NCI-H748 treated with DMSO at 0.1 percent for 48 hours (cell line): ENCODE measurements at regions not wholly inside any gene's neighbourhood (a gene's known extent, or its start where the extent isn't known, plus 50 kb on each side); places are given as distances from the start of the nearest gene placed in this dataset.

ENCODE experiments used
- DNase-seq: peaks from one replicate; lab custom pipeline; 2025; lab: John Stamatoyannopoulos, UW

DNA sequence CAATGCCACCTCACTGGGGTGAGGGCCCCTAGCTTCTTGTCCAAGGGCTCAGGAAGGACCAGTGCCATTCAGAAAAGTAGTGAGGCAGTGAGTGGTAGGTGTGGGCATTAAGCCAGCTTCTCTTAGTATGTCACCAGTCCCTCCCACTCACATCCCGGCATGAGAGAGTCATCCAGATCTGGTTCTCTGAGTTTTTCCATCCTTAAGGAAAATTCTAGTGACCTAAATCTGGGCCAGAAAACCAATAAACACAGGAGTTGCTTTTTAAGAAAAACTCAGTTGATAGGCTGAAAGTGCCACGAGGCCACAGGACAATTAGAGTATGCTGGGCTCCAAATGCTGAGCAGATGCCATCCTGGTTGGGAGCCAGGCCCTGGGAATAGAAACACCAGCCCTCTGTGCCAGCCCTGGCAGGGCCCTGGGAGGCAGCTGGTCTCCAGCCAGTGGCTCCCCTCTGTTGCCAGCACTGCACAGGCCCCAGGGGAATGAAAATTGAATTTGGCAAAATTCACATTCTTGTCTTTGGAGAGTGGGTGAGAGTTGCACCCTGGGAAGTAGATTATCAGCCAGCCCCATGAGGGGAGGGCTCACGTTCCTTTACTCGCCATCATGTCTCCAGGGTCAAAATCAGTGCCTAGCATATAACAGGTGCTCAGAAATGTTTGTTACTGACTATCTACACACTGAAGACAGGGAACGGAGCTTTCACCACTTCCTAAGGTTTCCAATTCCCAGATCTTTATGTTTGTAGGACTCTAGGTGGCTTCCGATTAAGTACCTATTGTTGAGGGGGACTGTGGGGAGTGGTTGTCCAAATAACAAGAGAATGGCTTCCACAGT, 52.8 kb downstream of the FAM43A start:
- no peak for DNase-seq

DNA sequence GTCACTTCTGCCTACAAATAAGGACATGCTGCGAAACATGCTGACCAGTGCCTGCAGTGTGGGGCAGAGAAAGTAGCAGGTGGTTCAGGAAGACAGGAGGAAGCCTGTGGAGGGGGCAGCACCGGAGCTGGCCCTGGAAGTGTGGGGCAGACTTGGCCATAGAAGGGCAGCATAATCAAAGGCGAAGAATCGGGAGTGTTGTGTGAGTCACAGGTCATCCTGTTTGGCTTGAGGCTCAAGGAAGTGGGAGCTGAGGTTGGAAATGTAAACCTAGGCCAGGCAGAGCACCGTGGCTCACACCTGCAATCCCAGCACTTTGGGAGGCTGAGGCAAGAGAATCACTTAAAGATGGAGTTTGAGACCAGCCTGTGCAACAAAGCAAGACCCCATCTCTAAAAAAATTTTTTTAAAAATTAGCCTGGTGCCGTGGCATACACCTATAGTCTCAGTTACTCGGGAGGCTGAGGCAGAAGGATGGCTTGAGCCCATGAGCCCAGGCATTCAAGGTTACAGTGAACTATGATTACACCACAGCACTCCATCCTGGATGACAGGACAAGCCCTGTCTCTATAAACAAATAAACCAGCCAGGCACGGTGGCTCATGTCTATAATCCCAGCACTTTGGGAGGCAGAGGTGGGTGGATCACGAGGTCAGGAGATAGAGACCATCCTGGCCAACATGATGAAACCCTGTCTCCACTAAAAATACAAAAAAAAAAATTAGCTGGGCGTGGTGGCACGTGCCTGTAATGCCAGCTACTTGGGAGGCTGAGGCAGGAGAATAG, 54.0 kb downstream of the FAM43A start:
- no peak for DNase-seq

DNA sequence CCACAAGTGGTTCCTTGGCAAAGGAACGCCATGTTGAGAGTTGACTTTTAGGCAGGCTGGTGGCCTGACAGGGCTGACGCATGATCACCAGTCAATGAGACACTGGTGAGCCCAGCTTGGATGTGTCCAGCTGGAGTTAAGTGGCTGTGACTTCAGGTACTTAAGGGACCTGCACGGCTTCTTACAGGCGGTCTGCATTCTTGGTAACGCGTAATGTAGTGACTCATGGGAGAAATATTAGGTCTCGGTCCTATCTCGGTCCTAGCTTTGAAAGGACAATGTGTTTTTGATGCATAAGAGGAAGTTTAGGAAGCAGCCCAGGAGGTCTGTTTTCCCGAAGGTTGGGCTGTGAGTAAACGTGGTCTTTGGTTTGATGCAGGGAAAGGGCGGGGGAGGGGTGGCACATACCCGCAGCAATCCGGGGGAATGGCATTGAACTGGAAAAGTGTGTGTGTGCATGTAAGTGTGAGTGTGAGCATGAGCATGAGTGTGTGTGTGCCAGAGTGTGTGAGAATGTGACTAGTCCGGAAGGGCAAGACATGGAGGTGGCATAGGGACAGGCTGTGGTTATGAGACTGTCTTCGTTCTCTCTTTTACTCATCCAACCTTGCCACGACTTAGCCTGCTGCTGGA, 55.3 kb downstream of the FAM43A start:
- DNase-seq, result no peak

DNA sequence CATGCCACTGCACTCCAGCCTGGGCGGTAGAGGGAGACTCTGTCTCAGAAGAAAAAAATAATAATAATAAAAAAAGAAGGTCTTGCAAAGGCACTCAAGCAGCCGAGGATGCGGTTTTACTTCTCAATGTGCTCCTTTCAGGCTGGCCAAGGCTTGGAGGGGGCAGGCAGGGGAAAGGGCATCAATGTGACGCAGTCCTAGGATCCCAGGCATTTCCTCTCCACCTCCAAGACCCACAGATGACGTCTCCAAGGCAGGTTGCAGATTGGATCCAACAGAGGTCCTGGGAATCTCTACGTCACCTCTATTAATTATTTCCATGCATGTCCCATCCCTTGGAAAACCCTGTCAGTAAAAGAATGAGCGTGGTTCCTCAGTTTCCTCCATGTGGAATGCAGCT, 56.2 kb downstream of the FAM43A start:
- no peak for DNase-seq

DNA sequence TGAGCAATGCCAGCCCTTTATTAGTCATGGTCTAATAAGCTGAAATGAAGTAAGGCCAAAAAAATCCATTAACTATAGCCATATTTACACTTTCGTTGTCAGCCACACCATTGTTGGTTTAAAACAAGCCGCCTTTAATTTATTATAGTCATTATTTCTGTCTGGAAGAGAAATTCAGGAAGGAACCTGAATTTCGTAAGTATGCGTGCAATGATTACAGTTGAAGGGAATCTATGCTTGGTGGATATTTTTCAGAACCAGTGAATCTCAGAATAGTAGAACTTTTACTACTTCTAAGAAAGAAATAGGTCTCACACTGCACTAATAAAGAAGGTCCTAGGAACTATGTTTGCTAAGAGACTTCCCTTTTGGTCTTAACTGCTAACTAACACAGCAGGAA, 59.1 kb downstream of the FAM43A start:
- no peak for DNase-seq

DNA sequence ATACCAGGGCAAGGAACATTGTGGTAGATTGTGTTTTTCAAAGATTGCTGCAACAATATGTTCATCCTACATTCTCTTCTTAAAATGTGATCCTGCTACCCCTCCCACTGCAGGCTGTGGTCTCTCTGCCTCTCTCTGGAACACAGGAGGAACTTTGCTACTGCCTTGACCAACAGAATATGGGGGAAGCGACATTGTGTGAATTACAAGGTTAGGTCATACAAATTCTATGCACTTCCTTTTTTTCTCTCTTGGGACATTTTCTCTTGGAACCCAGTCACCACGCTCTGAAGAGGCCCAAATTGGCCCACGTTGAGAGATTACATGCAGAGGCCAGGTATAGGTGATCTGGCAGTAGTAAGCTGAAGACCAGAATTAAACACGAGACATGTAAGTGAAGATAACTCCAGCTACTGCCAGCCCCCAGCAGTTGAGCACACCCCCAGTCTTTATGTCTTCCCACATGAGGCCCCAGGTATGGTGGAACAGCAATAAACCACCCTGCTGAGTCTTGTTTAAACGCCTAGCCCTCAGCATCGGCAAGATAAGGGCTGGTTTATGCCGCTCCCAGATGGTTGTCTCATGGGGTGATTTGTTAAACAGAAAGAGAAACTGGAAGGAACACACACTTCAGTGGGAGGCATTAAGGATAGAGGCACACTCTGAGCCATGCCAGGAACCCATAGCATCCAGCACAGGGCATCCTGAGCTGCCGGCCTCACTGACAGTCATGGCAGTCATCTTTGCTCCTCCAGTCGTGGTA, 59.9 kb downstream of the FAM43A start:
- DNase-seq, result no peak

DNA sequence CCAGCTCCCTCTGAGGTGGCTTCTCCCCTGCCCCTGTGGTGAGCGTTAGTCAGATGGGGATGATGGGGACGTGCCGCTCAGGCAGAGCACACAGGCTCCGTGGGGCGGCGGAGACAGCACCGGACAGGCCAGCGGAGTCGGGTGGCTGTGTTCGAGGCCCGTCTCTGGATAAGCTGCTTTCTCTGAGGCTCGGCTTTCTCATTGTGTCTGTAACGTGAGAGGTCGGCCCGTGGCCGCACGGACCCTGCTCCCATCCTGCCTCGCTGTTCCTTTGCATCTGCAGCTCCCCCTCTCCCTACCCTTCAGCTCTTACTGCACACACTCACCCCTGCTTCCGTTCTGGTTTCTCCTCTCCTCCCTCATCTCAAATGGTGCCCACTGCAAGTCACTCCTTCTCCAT, 62.5 kb downstream of the FAM43A start:
- DNase-seq, result no peak

DNA sequence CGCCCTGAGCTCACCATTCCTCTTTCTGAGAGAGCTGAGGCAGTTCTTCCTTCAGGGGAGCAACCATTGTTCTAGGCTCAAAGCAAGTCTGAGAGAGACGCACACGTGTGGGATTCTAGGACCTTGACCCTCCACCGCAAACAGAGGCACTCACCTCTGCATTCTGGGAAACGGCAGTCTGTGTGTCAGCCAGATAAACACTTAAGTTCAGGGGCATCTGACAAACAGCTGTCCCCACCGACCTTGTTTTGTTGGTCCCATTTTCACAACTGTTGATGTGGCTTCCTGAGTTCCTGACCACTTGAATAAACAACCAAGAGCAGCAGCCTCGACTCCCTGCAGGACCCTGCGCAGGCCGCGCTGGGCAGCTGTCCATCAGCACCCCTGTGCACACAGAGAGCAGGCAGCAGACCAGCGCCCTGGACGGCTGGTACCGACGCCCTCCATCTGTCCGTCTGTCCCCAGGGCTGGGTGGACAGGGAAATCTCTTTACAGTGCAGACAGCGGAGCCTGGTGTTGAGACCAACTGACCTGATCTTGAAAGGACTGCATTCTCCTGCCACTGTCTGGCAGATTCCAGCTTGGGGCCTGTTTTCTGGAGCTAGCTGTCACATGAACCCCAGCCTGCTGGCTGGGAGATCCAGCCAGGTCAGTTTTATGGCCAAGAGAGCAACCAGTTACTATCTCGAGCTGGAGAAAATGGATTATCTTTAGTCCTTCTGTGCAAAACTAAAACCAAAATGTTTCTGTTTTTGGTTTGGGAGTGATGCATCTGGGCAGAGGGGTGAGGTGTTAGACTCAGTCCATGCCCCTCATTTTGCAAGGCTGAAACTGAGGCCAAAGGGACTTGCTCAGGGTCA, 64.2 kb downstream of the FAM43A start:
- no peak for DNase-seq

DNA sequence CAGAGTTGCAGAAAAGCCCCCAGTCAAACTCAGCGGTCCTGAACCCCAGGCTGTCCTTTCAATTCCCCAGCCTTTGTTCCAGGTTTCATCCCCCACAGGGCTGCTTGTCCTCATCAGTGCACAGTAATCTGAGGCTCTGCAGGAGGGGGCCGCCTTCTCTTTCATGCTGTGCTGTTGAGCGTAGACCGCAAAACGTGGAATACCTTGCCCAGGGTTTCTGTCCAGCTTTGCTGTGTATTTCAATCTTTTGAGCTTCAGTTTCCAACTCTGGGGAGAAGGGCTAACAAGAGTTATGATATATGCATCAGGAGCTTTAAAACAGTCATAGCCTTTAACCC, 64.8 kb downstream of the FAM43A start:
- no peak for DNase-seq

DNA sequence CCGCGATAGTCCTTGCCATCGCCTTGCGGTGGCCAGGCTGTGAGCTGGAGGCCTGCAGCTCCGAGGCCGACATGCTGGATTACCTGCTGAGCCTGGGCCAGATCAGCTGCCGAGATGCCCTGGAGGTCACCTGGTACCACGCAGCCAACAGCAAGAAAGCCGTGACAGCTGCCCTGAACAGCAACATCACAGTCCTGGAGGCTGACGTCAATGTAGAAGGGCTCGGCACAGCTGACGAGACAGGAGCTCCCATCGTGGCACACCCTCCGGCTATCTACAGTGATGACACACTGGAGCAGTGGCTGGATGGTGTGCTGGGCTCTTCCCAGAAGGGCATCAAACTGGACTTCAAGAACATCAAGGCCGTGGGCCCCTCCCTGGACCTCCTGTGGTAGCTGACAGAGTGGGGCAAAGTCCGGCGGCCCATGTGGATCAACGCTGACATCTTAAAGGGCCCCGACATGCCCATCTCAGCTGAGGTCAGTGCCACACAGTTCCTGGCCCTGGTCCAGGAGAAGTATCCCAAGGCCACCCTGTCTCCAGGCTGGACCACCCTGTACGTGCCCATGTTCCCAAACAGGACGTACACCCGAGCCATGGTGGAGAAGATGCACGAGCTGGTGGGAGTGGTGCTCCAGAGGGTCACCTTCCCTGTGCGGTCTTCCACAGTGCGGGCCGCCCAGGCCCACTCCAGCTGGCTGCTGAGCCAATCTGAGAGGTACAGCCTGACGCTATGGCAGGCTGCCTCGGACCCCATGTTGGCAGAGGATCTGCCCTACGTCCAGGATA, 70.2 kb downstream of the FAM43A start:
- DNase-seq, result no peak

DNA sequence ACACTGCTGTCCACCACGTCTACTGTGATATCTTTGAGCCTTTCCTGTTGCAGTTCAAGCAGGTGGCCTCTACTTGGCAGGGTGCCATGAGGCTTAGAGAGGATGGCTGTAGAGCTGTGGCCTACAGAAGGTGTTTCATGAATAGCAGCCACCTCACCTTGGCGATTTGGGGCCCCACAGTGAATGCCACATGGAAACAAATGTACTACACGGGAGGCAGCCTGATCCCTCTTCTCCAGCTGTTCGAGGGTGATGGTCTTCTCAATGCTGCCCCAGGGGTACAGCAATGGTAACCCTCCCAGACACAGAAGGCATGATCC, 70.7 kb downstream of the FAM43A start:
- DNase-seq, result no peak

DNA sequence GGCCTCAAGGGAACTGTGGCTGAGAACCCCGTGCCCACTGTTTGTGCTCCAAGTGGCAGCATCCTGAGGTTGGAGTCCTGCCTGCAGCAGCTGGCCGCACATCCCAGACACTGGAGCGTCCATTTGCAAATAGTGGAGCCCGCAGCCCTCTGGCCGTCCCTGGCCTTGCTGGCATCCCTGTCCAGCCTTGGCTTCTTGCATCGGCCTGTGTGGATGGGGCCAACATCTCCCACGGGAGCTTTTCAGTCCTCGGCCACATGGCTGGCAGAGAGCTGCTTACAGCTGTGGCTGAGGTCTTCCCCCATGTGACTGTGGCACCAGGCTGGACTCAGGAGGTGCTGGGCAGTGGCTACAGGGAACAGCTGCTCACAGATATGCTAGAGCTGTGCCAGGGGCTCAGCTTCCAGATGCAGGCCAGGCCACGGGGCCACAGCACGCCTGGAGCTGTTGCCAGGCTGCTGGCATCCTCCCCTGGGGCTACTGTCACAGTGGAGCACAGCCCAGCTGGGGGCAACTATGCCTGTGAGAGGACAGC, 71.2 kb downstream of the FAM43A start:
- DNase-seq, result no peak

DNA sequence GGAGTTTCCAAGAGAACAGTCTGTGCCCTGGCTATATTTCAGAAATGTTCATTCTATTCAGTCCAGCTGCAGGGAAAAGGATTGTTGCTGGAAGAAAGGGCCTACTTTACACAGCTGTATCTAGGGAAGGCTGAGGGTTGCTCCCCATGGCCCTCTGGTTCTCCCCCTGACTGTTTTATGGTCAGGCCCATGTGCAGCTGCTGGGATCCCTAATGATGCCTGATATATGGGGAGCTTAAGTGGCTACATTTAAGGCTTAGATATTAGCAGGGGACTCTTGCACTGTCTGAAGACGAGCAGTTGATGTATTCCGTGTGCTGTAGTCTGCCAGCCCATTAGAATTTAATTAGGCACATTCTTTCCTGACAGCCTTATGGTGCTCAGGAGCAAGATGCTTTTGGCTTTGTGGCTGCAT, 72.0 kb downstream of the FAM43A start:
- DNase-seq, result no peak

DNA sequence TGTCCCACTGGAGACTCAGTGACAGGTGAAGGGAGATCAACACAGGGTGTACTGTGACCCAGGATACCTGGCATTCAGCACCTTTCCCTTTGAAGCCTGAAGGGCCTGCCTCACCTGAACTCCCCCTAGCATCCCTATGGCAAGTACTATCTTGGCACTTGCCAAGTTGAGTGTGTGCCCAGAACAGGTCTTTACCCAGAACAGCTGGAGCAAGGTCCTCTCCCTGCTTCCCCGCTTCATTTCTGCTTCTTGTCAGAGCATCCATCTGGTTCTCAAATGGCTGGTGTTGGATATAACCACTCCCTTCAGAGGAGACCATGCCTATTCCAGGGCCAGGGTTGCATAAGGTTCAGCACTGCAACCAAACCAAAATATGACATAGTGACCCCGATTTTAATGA, 73.0 kb downstream of the FAM43A start:
- DNase-seq, result no peak

DNA sequence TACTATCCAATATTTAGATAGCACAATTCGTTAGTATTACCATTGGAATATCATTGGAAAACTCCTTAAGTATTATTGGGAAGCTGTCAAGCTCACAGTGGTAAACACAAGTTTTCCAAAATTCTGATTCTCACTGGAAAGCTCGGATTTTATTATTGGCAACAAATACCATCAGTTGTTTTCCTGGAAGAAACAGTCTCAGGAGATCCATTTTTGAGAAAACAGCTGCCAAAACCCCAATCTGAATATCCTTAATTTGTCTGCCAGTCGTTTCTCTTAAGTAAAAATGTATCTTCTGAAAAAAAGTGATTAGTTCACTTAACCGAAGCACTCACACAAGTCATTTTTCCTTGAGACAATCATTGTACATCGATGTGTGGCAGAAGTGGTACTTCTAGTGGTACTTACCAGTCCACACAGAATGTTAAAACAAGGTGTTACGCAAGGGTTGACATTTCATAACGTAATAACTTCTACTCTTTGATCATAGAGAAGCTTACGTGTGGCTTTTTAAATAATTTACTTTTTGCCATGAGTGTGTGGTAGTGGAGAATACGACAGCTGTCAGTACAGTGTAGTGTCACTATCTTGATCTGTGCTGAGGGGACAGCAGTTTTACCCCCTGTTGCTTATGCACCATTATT, 74.9 kb downstream of the FAM43A start:
- no peak for DNase-seq

DNA sequence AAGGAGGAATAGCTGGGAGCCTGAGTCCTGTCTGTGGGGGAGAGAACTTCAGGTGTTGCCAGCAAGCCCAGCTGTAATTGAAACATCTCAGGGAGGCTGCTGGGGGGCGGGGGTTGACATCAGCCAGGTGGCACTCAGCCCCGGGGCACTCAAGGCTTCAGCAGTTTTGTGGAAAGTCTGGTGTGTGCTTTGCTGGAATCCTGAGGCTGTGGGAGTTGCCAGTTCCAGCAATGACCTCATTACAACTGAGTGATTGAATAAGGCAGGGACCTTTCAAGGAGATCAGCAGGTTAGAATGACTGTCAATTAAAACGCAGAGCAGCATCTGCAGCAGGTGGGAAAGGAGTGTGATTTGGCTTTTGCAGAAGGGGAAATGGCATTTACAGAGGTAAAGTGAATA, 75.7 kb downstream of the FAM43A start:
- no peak for DNase-seq

DNA sequence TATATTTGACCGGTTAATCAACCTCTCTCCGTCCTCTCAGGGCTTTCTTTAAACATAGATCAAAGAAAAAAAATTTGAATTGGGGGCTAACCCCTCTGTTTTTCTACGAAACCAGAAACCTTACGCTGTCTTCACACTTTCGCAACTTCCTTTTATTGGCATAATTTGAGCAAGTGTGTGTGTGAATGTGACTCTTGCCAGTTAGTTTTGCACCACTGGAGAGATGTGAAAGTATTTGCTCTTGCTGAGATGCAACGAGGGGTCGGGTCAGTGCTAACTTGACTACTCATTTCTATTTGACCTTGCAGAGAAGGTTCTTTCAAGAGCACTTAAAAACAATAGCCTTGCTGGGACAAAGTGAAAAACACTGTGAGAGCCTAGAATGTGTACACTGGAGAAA, 81.2 kb downstream of the FAM43A start:
- DNase-seq, result no peak

DNA sequence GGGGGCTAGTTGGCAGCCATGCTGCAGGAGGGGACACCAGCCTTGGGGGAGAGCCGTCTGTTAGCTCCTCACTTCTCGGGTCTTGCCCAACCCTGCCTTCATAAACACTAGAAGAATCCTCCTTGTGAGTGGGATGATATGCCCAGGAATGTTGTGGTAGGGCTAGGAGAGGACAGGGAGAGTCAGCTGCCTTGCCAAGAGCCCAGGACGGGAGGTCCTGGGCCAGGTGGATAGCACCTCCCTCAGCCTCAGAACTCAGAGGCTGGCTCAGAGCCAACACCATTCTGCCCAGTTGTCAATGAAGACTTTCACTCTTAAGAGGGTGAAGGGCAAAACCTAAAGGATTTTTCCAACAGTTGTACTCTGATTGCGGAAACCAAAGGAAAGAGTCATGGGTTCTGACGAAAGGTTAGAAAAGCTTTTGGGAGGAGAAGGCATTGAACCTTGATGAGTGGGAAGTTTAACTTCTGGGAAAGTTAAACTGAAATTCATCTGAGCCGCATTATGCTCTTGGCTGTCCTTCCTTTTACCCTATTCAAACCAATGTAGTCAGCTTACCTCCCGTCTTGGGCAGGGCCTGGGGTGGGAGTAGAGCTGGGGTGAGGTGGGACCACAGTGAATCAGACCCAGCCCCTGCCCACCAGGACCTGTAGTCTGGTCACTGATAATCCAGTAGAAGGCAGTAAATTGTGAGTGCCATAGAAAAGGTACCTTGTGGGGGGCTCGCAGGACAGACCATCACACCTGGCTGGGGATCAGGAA, 81.9 kb downstream of the FAM43A start:
- DNase-seq, result no peak

DNA sequence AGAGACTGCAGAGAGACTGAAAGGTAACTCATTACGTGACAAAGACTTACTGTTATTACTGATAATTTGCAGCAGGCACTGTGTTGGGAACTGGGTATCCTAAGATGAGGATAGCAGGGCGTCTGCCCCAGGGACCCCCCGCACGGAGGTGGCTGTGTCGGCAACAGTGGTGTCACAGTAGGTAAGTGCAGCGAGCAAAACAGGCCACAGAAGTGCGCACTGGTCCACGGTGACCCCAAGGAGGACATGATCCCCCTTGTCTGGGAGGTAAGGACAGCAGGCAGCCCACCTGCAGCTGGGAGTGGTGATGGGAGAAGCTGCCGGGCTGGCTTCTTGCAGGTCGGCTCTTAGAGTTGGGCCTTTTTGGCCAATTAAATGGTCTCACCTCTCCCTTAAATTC, 82.9 kb downstream of the FAM43A start:
- no peak for DNase-seq
